ENCODE measurements at regions not wholly inside any gene's neighbourhood (a gene's known extent, or its start where the extent isn't known, plus 50 kb on each side); places are given as distances from the start of the nearest gene placed in this dataset.

DNA sequence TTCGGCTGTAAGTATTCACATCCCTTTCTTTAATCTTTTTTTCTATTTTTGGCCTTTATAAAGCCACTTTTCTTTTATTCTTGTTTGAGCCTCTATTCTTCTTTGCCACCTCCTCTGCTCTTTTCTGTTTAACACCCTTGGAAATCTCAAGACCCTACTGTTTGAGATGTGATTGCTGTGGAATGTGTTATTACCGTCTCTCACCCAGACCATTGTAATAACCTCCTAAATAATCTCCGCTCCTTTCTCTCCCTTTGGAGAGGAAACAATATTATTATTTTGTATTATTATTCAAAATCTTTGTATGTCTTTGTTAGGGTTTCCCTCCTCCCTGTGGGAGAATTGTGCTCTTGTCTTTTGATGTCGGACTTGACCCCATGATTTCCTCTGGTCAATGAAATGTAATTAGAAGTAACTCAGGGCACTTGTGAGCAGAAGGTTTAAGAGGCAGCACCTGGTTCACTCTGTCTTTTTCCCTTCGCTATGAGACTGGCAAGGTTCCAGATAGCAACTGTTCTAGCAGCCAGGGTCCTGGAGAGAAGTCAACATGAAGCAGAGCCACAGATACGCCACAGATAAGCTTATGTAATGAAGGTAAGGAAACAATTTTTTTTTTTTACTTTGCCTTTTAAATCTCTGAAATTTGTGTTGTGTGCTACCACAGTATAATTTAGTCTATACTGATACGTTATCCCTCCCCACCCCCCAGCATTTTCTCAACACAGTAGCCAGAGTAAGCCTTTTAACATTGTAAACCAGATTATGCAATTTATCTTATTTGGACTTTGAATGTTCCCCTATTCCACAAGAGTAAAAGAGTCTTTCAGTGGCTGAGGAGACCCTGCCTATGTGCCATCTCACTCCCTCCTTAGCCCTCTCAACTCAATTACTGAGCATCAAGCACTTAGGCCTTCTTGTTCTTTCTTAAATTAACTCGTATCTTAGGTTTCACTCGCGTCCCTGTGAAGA, 601.2 kb upstream of the ZNF804A start:
- TF ChIP-seq, protein P1, sequence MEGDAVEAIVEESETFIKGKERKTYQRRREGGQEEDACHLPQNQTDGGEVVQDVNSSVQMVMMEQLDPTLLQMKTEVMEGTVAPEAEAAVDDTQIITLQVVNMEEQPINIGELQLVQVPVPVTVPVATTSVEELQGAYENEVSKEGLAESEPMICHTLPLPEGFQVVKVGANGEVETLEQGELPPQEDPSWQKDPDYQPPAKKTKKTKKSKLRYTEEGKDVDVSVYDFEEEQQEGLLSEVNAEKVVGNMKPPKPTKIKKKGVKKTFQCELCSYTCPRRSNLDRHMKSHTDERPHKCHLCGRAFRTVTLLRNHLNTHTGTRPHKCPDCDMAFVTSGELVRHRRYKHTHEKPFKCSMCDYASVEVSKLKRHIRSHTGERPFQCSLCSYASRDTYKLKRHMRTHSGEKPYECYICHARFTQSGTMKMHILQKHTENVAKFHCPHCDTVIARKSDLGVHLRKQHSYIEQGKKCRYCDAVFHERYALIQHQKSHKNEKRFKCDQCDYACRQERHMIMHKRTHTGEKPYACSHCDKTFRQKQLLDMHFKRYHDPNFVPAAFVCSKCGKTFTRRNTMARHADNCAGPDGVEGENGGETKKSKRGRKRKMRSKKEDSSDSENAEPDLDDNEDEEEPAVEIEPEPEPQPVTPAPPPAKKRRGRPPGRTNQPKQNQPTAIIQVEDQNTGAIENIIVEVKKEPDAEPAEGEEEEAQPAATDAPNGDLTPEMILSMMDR (IDR thresholded peaks at IDR 0.05): no peak
- TF ChIP-seq POLR2A (IDR thresholded peaks at IDR 0.05): no peak
